HG02938 (cell line): ENCODE measurements at regions not wholly inside any gene's neighbourhood (a gene's known extent, or its start where the extent isn't known, plus 50 kb on each side); places are given as distances from the start of the nearest gene placed in this dataset.
"Not testable (repeated sequence)": the region's sequence is repeated elsewhere in the genome, so short reads cannot be mapped to it uniquely, and the experiment has no call there.

Experiments
- ATAC-seq: cut with Tn5 transposase; IDR thresholded peaks from one replicate; pipeline ENCODE4 v1.9.1; 2021; ENCODE audit warnings: mild to moderate bottlenecking, moderate library complexity; ENCODE audit not compliant: unreplicated experiment

DNA sequence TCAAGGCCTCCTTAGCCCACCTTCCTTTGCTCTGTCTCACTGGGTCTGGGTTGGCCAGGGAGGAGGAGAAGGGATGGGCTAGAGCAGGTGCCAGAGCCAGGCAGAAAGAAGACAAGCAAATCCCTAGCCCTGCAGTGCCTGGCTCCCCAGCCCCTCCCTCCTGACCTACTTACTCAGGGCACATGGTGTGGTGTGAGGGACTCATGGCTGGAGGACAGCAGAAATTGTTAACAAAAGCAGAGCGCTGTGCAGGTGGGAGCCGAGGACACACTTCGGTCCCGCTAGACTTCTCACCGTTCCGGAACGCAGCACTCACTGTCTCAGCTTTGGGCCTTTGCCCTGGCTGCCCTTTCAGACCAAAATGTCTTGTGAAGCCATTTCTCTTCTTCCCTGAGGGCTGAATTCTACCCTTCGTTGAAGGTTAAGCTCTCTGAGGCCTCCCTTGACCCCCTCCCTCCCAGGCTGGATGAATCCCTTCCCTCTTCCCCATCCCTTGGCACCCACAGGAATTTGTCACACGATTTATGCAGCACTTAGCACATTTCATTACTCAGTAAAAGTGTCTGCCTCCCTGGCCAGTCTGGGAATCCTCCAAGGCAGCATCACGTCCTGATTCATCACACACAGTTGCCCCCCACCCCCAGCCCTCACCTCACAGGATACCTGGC lies 263.9 kb upstream of the TRPC7 start:
- no peak for ATAC-seq

DNA sequence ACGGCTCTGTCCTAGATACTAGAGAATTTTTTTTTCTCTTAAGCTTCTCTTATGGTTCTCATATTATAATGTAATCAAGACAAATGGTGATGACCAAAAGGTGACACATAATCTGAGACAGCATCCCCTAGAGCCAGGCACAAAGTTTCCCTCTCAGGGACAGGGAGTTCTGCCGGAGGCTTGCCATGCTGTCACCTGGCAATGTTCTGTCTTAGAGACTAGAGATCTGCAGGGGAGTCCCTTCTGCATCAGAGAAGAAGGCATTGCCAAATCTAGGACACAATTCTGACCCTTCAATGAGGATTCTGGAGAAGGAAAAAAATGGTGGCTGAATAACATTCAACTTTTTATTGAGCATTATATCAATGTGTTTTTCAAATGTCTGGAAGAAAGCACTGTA lies 261.2 kb upstream of the TRPC7 start:
- ATAC-seq, result no peak

DNA sequence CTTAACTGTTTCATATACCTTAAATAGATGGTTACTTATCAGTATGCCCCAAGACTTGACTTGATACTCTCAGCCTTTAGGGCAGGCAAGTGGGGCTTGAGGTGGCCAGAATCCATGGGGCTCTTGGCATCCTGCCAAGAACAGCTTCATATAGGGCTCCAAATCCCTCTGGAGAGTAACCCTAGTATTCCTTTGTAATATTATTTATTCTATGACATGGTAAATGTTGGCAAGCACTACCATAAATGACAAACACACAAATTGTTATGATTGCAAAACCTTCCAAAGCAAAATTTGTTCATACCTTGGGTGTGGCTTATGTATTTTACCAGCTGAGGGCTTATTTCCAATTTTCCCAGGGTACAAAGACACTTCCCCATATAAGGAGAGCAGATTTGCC lies 257.4 kb upstream of the TRPC7 start:
- ATAC-seq, result no peak

DNA sequence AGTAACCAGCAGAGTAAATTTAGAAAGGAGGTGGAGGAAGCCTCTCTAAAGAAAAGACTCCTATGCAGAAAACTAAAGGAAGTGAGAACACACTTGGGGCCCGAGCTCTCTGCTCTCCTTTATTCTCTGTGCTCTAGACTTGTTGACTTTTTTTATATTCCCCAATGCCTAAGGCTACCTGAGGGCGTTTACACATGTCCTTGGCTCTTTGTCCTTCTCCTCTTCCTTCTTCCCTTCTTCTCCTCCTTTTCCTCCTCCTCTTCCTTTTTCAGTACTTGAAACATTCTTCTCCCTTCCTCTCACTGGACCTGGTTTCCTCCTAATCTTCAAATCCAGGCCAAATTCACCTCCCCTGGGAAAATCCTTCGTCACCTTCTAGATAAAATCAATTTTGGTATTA lies 256.4 kb upstream of the TRPC7 start:
- no peak for ATAC-seq

DNA sequence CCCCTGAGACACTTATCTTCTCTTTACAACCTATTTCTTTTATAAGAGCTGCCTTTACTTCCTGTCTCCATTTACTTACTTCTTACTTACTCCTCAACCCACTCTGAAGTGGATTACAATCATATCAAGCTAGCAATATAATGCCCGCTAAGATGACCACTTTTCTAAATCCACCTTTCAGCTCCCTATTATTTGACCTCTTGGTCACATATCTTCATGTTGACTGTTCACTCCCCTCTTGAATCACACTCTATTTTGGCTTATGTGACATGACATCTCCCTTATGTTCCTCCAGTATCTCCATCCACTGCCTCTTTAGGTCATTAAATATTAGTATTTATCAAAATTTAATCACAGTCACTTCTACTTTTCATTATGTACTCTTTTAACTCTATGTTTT lies 255.3 kb upstream of the TRPC7 start:
- no peak for ATAC-seq

DNA sequence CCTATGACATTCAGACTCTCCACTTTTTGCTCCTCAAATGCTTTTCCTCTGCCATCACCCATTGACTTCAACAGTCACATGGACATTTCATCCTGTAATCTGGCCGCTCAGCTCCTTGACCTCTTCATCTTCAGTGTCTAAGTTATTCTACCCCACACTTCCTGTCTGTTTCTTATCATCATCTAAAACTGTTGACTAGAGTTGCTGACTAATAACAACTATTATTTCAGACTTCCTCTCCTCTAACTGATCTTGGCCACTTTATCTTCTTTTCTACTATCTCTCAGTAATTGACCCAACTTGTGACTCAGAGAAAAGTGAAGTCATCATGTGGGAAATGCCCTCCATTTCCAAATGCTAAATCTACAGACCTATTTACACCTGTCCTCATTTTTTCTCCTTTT lies 254.7 kb upstream of the TRPC7 start:
- ATAC-seq, result peak; percentile 45

DNA sequence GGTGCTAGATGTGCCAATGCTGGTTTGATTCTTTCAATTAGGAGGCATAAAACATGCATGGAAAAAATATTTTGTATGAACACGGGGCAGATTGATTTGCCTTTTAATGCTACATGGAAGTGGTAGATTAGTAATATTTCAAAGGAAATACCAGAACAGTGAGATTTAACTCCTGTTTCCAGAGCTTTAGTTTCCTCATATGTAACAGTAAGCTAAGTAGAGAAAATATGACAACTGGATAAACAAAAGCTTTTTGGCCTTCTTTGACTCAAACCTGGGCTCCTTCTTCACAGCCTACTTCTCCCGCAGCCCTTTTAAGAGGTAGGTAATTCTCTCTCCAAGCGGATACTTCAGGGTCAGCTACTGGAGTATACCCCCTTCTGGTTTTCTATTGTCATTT lies 254.2 kb upstream of the TRPC7 start:
- ATAC-seq, result no peak

DNA sequence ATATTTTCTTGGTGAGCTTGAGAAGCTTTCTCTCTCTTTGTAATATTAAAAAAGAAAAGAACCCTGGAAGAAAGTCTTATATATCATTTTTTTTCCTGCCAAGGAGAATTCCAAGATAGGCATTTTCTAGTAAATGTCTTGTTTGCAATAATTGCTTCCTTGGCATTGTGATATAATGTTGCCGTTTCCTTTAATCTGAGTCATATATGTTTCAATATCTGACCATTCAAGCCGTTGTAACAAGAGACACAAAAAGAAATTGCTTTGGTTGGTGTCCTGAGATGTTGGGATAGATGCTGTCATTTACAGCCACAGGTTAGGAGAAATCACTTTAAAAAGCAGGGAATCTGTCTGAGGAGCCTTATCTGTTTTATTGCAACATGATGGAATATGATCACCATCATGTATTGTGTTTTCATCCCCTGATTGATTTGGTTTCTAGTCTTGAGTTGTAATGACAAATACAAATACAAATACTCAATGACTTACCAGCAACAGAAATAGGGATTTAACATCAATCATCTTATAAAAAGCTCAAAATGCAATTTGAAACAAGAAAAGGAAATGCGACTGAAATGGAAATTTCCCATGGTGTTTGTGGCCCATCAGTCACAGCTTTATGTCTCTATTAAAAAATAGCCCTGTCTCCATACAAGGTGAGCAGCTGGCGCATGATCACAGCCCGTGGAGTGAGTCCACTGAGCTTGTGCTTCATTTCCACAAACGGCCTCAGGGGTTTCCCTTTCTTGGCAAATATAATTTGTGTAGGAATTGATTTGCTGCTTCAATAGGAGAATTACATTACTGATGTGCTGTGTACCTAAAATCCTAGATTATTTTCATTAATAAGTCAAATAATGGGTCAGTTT lies 250.1 kb upstream of the TRPC7 start:
- ATAC-seq, result no peak

DNA sequence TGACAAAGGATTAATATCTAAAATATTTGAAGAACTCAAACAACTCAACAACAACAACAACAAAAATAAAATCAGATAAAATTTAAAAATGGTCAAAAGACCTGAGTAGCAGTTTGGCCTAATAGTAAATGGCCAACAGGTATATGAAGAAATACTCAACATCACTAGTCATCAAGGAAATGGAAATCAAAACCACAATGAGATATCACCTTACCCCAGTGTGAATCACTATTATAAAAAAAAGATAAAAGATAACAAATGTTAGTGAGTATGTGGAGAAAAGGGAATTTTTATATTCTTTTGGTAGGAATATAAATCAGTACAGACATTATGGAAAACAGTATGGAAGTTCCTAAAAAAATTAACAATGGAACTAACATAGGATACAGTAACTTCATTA lies 247.9 kb upstream of the TRPC7 start:
- no peak for ATAC-seq

DNA sequence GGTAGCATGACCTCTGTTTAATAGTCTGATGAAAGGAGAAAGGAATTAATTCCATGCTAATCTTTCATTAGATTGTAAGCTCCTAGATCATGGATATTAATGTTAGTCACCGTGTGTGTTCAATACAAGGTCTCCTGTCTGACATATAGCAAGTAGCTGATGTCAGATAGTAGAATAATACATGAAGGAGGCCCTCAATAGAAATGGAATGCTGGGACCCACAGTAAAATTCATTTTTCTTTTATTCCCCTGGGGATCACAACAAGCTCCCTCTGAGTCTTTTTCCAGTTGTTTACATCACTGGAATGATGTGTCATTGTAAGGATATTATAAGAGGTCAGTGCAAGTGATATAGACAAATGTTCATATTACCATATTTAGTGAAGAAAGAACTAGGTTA lies 240.3 kb upstream of the TRPC7 start:
- ATAC-seq, result no peak

DNA sequence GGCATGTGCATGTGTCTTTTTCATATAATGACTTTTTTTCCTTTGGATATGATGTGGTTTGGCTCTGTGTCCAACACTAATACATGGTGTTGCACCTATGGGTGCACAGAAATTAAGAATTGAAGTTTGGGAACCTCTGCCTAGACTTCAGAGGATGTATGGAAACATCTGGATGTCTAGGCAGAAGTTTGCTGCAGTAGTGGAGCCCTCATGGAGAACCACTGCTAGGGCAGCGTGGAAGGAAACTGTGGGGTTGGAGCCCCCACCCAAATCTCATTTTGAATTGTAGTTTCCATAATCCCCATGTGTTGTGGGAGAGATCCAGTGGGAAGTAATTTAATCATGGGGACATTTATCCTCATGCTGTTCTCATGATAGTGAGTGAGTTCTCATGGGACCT lies 235.0 kb upstream of the TRPC7 start:
- no peak for ATAC-seq

DNA sequence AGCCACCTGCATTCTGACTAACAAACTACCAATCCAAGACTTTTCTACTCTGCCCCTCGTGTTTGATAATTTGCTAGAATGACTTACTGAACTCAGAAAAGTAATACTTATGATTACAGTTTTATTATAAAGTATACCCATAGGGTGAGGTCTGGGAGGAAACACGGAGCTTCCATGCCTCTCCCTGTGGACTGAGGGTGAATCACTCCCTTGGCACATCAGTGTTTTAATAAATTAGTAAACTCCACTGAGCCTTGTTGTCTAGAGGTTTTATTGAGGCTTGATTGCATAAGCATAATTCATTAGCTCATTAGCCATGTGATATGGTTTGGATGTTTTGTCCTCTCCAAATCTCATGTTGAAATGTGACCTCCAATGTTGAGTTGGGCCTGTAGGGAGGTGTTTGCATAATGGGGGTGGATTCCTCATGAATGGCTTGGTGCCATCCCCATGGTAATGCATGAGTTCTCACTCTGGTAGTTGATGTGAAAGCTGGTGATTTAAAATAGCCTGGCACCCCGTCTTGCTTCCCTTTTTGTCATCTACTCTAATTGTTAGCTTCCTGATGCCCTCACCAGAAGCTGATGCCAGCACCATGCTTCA lies 233.6 kb upstream of the TRPC7 start:
- ATAC-seq, result no peak

DNA sequence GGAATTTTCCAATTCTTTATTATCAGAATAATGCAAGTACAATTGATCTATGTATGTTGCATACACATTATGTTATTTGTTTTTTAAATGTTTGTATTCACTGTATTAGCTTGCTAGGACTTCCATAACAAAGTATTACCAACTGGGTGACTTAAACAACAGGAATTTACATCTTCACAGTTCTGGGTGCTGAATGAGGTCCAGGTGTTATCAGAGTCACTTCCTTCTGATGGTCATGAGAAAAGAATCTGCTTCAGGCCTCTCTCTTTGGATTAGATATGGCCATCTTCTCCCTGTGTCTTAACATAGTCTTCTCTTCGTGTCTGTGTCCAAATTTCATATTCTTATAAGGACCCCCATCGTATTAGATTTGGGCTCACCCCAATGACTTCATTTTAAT lies 229.1 kb upstream of the TRPC7 start:
- no peak for ATAC-seq

DNA sequence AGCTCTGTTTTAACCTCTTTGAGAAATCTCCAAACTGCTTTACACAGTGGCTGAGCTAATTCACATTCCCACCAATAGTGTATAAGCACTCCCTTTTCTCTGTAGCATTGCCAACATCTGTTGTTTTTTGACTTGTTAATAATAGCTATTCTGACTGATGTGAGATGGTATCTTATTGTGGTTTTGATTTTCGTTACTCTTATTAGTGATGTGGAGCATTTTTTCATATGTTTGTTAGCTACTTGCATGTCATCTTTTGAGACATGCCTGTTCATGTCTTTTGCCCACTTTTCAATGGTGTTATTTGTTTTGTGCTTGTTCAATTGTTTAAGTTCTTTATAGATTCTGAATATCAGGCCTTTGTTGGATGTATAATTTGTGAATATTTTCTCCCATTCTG lies 225.2 kb upstream of the TRPC7 start:
- ATAC-seq, result no peak

DNA sequence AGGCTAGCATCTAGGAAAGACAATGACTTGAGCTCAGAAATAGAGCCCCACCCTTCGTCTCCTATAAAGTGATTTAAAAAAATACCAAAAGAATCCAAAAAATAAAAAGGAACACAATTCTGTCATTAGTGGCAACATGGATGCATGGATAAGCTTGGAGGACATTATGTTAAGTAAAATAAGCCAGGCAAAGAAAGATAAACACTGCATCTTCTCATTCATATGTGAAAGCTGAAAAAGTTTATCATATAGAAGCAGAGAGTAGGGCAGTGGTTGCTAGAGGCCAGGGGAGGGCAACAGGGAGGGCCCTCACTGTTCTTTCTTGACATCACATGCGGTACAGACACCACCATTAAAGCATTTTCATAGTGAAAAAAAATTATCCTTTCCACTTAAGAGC lies 220.9 kb upstream of the TRPC7 start:
- ATAC-seq, result no peak

DNA sequence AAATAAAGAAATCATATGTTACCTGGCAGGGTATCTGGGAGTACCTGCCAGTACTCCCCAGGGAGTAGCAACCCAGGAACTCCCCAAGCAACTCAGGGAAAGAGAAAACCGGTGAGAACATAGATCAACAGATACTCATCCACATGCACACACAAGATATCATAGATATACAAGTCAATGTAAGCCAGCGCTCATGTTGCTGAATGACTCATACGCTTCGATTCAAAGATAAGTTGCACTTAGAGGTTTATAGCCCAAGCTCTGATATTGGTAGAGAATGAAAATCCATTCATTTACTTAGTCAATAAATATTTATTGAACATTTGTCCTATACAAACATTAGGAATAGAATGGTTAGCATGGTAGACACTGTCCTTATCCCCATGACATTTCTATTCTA lies 219.1 kb upstream of the TRPC7 start:
- ATAC-seq, result no peak

DNA sequence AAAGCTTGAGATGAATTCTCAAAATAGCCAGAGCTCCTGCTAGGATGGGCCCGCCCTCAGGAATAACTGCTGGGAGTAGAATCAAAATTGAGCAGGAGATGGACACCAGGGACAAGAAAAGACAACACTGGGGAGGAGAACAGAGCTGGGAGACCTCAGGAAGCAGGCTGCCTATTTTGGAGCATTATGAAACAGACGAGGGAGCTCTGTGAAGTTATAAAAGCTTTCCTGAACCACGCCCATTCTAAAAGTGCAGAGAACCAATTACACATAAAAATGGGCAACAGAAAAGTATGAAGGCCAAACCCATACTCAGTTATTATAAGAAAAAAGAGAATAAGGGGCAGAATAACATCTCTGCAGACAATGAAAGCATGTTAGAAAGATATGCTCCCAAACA lies 213.9 kb upstream of the TRPC7 start:
- no peak for ATAC-seq

DNA sequence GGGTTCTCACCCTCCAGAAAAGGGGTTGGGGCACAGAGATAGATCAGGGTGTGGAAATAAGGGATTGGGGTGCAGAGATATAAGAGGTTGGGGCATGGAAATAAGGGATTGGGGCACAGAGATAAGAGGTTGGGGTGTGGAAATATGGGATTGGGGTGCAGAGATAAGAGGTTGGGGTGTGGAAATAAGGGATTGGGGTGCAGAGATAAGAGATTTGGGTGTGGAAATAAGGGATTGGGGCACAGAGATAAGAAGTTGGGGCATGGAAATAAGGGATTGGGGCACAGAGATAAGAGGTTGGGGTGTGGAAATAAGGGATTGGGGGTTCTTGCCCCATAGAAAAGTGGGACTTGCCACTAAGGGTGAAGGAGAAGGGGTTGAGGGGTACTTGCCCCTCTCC lies 204.5 kb upstream of the TRPC7 start:
- not testable (repeated sequence) for ATAC-seq

DNA sequence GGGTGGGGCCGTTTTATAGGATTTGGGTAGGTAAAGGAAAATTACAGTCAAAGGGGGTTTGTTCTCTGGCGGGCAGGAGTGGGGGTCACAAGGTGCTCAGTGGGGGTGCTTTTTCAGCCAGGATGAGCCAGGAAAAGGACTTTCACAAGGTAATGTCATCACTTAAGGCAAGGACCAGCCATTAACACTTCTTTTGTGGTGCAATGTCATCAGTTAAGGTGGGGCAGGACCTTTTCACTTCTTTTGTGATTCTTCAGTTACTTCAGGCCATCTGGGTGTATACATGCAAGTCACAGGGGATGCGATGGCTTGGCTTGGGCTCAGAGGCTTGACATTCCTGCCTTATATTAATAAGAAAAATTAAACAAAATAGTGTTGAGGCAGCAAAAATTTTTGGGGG lies 200.1 kb upstream of the TRPC7 start:
- not testable (repeated sequence) for ATAC-seq

DNA sequence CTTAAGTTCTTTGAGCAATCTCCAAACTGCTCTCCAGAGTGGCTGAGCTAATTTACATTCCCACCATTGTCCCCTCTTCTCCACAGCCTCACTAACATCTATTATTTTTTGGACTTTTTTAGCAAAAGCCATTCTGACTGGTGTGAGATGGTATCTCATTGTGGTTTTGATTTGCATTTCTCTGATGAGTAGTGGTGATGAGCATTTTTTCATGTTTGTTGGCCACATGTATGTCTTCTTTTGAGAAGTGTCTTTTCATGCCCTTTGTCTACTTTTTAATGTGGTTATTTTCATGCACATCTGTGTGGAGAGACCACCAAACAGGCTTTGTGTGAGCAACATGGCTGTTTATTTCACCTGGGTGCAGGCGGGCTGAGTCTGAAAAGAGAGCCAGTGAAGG lies 199.7 kb upstream of the TRPC7 start:
- ATAC-seq, result not testable (repeated sequence)

DNA sequence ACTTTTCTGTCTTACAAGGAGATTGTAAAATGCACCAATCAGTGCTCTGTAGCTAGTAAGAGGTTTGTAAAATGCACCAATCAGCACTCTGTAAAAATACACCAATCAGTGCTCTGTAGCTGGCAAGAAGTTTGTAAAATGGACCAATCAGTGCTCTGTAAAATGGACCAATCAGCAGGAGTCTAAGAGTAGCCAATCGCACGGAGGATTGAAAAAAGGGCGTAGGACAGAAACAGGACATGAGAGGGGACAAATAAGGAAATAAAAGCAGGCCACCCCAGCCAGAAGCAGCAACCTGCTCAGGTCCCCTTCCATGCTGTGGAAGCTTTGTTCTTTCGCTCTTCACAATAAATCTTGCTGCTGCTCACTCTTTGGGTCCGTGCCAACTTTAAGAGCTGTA lies 199.1 kb upstream of the TRPC7 start:
- ATAC-seq, result not testable (repeated sequence)

DNA sequence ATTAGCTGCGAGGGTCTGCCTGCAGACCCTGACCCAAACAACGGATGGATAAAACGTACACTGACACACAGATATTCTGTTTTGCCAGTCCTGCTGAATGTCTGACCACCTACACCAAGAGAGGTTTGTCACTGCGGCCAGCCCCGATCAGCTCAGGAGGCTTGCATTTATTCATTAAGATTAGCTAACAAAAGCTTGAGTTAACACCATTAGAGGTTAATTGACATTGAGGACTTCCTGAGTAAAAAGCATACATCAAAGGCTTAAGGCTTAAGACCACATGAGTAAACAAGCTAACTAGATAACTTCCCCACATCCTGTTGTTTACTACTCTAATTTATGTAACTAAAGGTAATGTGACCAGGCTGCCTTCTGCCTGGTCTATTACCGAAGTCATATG lies 198.1 kb upstream of the TRPC7 start:
- ATAC-seq, result no peak
